ENCODE measurements at regions not wholly inside any gene's neighbourhood (a gene's known extent, or its start where the extent isn't known, plus 50 kb on each side); places are given as distances from the start of the nearest gene placed in this dataset.

DNA sequence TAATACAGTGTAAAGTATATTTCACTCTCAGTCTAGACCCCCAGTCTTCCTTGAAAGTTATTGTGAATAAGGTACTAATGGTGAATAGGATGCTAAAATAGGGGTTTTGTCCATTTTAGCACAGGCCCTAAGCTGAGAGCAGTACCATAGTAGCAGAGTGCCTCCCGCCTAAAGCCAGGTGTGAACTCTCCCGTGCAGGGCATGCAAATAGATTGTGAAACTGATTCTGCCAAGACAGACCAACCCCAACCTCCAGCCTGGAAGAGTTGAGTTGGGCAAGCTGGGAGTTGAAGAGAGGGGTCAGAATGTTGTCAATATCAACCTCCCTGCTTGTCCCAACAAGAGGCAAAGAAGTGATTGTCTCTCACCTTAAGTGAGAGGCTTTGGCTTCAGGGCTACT, 97.4 kb upstream of the CYRIA start:
- ATAC-seq (no peak), DNase-seq (ENCODE audit: low read depth, low spot score) (no peak)
- ChIA-PET CTCF (no interaction called here), POLR2A (no interaction called here)
- Histone ChIP-seq H3K9me3 (ENCODE audit: control insufficient read depth, insufficient read depth, low read depth, low read length) (no peaks in the 10 kb centered on the region), H3K36me3 (ENCODE audit: control insufficient read depth, insufficient read depth, low read length) (no peaks in the 10 kb centered on the region), H3K4me3 (ENCODE audit: low read depth in 2 of 2, low read length in 2 of 2) (no peak overlapping the region), H3K4me1 (ENCODE audit: control insufficient read depth, insufficient read depth, low read length) (no peaks in the 10 kb centered on the region), H3K27me3 (ENCODE audit: control insufficient read depth, insufficient read depth, low read length) (no peaks in the 10 kb centered on the region; the same call in 1 of the 2 replicates), H3K27ac (ENCODE audit: low read length) (no peak overlapping the region)
- TF ChIP-seq POLR2AphosphoS5 (IDR thresholded peaks at IDR 0.05; ENCODE audit: low read depth, low read length), result no peak
- TF ChIP-seq, protein P1, sequence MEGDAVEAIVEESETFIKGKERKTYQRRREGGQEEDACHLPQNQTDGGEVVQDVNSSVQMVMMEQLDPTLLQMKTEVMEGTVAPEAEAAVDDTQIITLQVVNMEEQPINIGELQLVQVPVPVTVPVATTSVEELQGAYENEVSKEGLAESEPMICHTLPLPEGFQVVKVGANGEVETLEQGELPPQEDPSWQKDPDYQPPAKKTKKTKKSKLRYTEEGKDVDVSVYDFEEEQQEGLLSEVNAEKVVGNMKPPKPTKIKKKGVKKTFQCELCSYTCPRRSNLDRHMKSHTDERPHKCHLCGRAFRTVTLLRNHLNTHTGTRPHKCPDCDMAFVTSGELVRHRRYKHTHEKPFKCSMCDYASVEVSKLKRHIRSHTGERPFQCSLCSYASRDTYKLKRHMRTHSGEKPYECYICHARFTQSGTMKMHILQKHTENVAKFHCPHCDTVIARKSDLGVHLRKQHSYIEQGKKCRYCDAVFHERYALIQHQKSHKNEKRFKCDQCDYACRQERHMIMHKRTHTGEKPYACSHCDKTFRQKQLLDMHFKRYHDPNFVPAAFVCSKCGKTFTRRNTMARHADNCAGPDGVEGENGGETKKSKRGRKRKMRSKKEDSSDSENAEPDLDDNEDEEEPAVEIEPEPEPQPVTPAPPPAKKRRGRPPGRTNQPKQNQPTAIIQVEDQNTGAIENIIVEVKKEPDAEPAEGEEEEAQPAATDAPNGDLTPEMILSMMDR (IDR thresholded peaks at IDR 0.05), result no peak
- TF ChIP-seq, protein P2, sequence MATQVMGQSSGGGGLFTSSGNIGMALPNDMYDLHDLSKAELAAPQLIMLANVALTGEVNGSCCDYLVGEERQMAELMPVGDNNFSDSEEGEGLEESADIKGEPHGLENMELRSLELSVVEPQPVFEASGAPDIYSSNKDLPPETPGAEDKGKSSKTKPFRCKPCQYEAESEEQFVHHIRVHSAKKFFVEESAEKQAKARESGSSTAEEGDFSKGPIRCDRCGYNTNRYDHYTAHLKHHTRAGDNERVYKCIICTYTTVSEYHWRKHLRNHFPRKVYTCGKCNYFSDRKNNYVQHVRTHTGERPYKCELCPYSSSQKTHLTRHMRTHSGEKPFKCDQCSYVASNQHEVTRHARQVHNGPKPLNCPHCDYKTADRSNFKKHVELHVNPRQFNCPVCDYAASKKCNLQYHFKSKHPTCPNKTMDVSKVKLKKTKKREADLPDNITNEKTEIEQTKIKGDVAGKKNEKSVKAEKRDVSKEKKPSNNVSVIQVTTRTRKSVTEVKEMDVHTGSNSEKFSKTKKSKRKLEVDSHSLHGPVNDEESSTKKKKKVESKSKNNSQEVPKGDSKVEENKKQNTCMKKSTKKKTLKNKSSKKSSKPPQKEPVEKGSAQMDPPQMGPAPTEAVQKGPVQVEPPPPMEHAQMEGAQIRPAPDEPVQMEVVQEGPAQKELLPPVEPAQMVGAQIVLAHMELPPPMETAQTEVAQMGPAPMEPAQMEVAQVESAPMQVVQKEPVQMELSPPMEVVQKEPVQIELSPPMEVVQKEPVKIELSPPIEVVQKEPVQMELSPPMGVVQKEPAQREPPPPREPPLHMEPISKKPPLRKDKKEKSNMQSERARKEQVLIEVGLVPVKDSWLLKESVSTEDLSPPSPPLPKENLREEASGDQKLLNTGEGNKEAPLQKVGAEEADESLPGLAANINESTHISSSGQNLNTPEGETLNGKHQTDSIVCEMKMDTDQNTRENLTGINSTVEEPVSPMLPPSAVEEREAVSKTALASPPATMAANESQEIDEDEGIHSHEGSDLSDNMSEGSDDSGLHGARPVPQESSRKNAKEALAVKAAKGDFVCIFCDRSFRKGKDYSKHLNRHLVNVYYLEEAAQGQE (IDR thresholded peaks at IDR 0.05; ENCODE audit: insufficient read depth in 1 of 2, low read depth in 2 of 2, low read length in 1 of 2), result no peak
- TF ChIP-seq TCF7L2 (IDR thresholded peaks at IDR 0.05; ENCODE audit: low read depth, low read length), result no peak
- TF ChIP-seq SIN3A (IDR thresholded peaks at IDR 0.05; ENCODE audit: borderline replicate concordance, insufficient read depth, low read depth, low read length), result no peak
- in situ Hi-C loops (cut with HindIII; ENCODE audit: low pct_unique_long_range_greater_than_20kb, low sequenced_read_pairs), result no loop called here
- intact Hi-C loops (cut with micrococcal nuclease; ENCODE audit: unreplicated experiment), result no loop called here
- BruUV-seq (replicated peaks), result no TSS peak

DNA sequence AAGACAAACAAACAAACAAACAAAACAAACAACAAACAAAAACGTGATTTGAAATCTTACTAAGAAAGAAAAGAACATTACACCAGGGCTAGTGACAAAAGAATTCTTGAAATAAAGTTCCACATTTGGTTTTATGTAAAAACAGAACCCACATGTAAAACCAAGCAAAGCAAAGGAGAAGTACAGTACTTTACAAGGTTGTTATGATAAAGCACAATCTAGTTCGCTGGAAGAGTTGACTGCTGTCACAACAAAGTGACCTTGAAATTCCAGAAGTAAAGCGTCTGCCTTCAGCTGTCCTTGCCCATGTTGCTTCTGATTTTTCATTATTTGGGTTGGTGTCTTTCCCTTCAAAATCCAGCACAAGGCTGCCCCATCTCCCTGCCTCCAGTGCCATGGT, 94.8 kb upstream of the CYRIA start:
- H3K4me1 ChIP-seq (ENCODE audit: control insufficient read depth, insufficient read depth, low read length), result no peaks in the 10 kb centered on the region
- H3K36me3 ChIP-seq (ENCODE audit: control insufficient read depth, insufficient read depth, low read length), result no peaks in the 10 kb centered on the region
- H3K27ac ChIP-seq (ENCODE audit: low read length), result no peak overlapping the region
- no TSS peak for BruUV-seq (replicated peaks)
- ATAC-seq, result no peak
- no peak for DNase-seq (ENCODE audit: low read depth, low spot score)
- H3K9me3 ChIP-seq (ENCODE audit: control insufficient read depth, insufficient read depth, low read depth, low read length), result no peaks in the 10 kb centered on the region
- ChIA-PET CTCF (no interaction called here), POLR2A (no interaction called here)
- in situ Hi-C loops (cut with HindIII; ENCODE audit: low pct_unique_long_range_greater_than_20kb, low sequenced_read_pairs), result no loop called here
- no peaks in the 10 kb centered on the region; the same call in 1 of the 2 replicates for H3K27me3 ChIP-seq (ENCODE audit: control insufficient read depth, insufficient read depth, low read length)
- TF ChIP-seq TCF7L2 (IDR thresholded peaks at IDR 0.05; ENCODE audit: low read depth, low read length) (no peak), SIN3A (IDR thresholded peaks at IDR 0.05; ENCODE audit: borderline replicate concordance, insufficient read depth, low read depth, low read length) (no peak), POLR2AphosphoS5 (IDR thresholded peaks at IDR 0.05; ENCODE audit: low read depth, low read length) (no peak)
- TF ChIP-seq, protein P1 (IDR thresholded peaks at IDR 0.05), result no peak
- TF ChIP-seq, protein P2 (IDR thresholded peaks at IDR 0.05; ENCODE audit: insufficient read depth in 1 of 2, low read depth in 2 of 2, low read length in 1 of 2), result no peak
- intact Hi-C loops (cut with micrococcal nuclease; ENCODE audit: unreplicated experiment), result no loop called here
- no peak overlapping the region for H3K4me3 ChIP-seq (ENCODE audit: low read depth in 2 of 2, low read length in 2 of 2)

Data from Panc1 (cell line).